ENCODE measurements at regions not wholly inside any gene's neighbourhood (a gene's known extent, or its start where the extent isn't known, plus 50 kb on each side); places are given as distances from the start of the nearest gene placed in this dataset.

- H3K9me3 ChIP-seq (ENCODE audit: control insufficient read depth, low read depth, low read length), result no peaks in the 10 kb centered on the region
- H2BK15ac ChIP-seq (ENCODE audit: low read depth, low read length), result no peak overlapping the region
- H3K4me1 ChIP-seq (ENCODE audit: insufficient read depth, low read length), result no peaks in the 10 kb centered on the region
- H3K4me2 ChIP-seq (ENCODE audit: insufficient read depth, insufficient read length, low read length), result no peak overlapping the region
- H3K23ac ChIP-seq (ENCODE audit: insufficient read length, low read depth, low read length), result no peak overlapping the region
- no peaks in the 10 kb centered on the region for H3K79me1 ChIP-seq (ENCODE audit: insufficient read depth, low read depth, low read length, poor library complexity, severe bottlenecking)
- H3K27ac ChIP-seq (ENCODE audit: insufficient read length, low read depth, low read length), result no peak overlapping the region
- H3K9ac ChIP-seq (ENCODE audit: extremely low read depth, insufficient read length, low read length), result no peak overlapping the region
- Mint-ChIP-seq H3K27ac (no peak overlapping the region), H3K36me3 (ENCODE audit: insufficient read depth in 1 of 3, low read depth in 3 of 3) (no peaks in the 10 kb centered on the region), H3K4me3 (no peak overlapping the region), H3K27me3 (ENCODE audit: low read depth) (no peaks in the 10 kb centered on the region; the same call in 1 of the 2 replicates), H3K4me1 (no peaks in the 10 kb centered on the region), H3K9me3 (peaks cover 0 to 2% of the 10 kb centered on the region in 2 experiments; a peak in 1 of 5 replicates)
- H2AFZ ChIP-seq (ENCODE audit: low read length), result no peak overlapping the region
- no peak overlapping the region for H3K4ac ChIP-seq (ENCODE audit: low read depth, low read length)
- no peaks in the 10 kb centered on the region for H3K79me2 ChIP-seq (ENCODE audit: insufficient read depth, low read length)
- no peak overlapping the region for H3K56ac ChIP-seq (ENCODE audit: insufficient read length, low read depth, low read length)
- no peak for DNase-seq
- H3K23me2 ChIP-seq (ENCODE audit: insufficient read length, low read depth, low read length, poor library complexity, severe bottlenecking), result no peaks in the 10 kb centered on the region
- H2BK20ac ChIP-seq (ENCODE audit: low read depth, low read length, poor library complexity, severe bottlenecking), result no peak overlapping the region
- H3K18ac ChIP-seq (ENCODE audit: insufficient read length, low read depth, low read length), result no peak overlapping the region
- no CpG with 5 or more reads among the region's 5 CpGs for WGBS (ENCODE audit: extremely low coverage, insufficient read length, low lambda C conversion rate)
- H3K14ac ChIP-seq (ENCODE audit: insufficient read depth, low read length), result no peak overlapping the region
- no peak overlapping the region for H4K5ac ChIP-seq (ENCODE audit: insufficient read length, low read depth, low read length)
- no peak overlapping the region for H2BK5ac ChIP-seq (ENCODE audit: insufficient read length, low read length)
- no peak overlapping the region for H4K8ac ChIP-seq (replicated peaks; ENCODE audit: insufficient read length, low read depth, low read length)
- no peaks in the 10 kb centered on the region for H3K27me3 ChIP-seq (ENCODE audit: insufficient read depth, low read length)
- H2AK5ac ChIP-seq (ENCODE audit: insufficient read length, low read length), result no peak overlapping the region
- no peak overlapping the region for H2BK120ac ChIP-seq (ENCODE audit: low read depth, low read length, poor library complexity, severe bottlenecking)
- no peaks in the 10 kb centered on the region for H4K20me1 ChIP-seq (ENCODE audit: control insufficient read depth, insufficient read depth, insufficient read length)
- no peak overlapping the region for H2BK12ac ChIP-seq (ENCODE audit: insufficient read length, low read depth, low read length)
- TF ChIP-seq CTCF (conservative IDR thresholded peaks at IDR 0.05), result no peak
- no peak overlapping the region for H3T11ph ChIP-seq (ENCODE audit: low read length)
- no peak overlapping the region for H4K91ac ChIP-seq (ENCODE audit: insufficient read length, low read depth, low read length)
These were observed 193.7 kb downstream of the TFAP2A start for GRCh38 chr6:10221178-10221577.

Data from H9 (cell line).